ENCODE measurements at regions not wholly inside any gene's neighbourhood (a gene's known extent, or its start where the extent isn't known, plus 50 kb on each side); places are given as distances from the start of the nearest gene placed in this dataset.

GRCh38 chr1:96557336-96557735 lies 164.2 kb upstream of the PTBP2 start:
- H3K27me3 ChIP-seq (ENCODE audit: control insufficient read depth in 1 of 2, insufficient read depth in 2 of 2, low read length in 2 of 2): no peaks in the 10 kb centered on the region
- Mint-ChIP-seq H3K36me3 (ENCODE audit: low read depth) (no peaks in the 10 kb centered on the region), H3K4me1 (ENCODE audit: low read depth) (no peaks in the 10 kb centered on the region), H3K27ac (no peak overlapping the region), H3K4me3 (no peak overlapping the region), H3K27me3 (peaks cover 5% of the 10 kb centered on the region), H3K9me3 (no peaks in the 10 kb centered on the region)
- no peaks in the 10 kb centered on the region for H3K36me3 ChIP-seq (ENCODE audit: insufficient read depth, low read length)
- H3K27ac ChIP-seq (ENCODE audit: low read depth in 1 of 2, low read length in 2 of 2): no peak overlapping the region
- ChIA-PET POLR2A (no interaction called here), CTCF (interaction anchor here (1.4 kb wide), 1 partner anchor 16 kb away, joined by 3 read pairs; no protein-coding TSS in a partner anchor)
- H3K9me3 ChIP-seq (ENCODE audit: control insufficient read depth in 1 of 2, insufficient read depth in 1 of 2, low read length in 2 of 2): no peaks in the 10 kb centered on the region
- ATAC-seq (ENCODE audit: poor library complexity) (no peak), DNase-seq (no peak)
- H3K4me1 ChIP-seq (ENCODE audit: insufficient read depth, low read length): no peaks in the 10 kb centered on the region
- TF ChIP-seq CTCF (IDR thresholded peaks at IDR 0.05): no peak
- no peak overlapping the region for H3K4me3 ChIP-seq (ENCODE audit: low read length)
- intact Hi-C loops (cut with DNase I, micrococcal nuclease): no loop called here

- no peaks in the 10 kb centered on the region for H3K9me3 ChIP-seq (ENCODE audit: control insufficient read depth in 1 of 2, insufficient read depth in 1 of 2, low read length in 2 of 2)
- no peaks in the 10 kb centered on the region for H3K4me1 ChIP-seq (ENCODE audit: insufficient read depth, low read length)
- ChIA-PET POLR2A (no interaction called here), CTCF (interaction anchor here (1.4 kb wide), 1 partner anchor 18 kb away, joined by 3 read pairs; no protein-coding TSS in a partner anchor)
- no peak overlapping the region for H3K4me3 ChIP-seq (ENCODE audit: low read length)
- H3K27ac ChIP-seq (ENCODE audit: low read depth in 1 of 2, low read length in 2 of 2): no peak overlapping the region
- no peaks in the 10 kb centered on the region for H3K36me3 ChIP-seq (ENCODE audit: insufficient read depth, low read length)
- no peak for TF ChIP-seq CTCF (IDR thresholded peaks at IDR 0.05)
- H3K27me3 Mint-ChIP-seq: peaks cover 6% of the 10 kb centered on the region
- intact Hi-C loops (cut with DNase I, micrococcal nuclease): no loop called here
- DNase-seq: no peak
- H3K9me3 Mint-ChIP-seq: no peaks in the 10 kb centered on the region
- no peaks in the 10 kb centered on the region for H3K4me1 Mint-ChIP-seq (ENCODE audit: low read depth)
- no peak overlapping the region for H3K27ac Mint-ChIP-seq
- H3K27me3 ChIP-seq (ENCODE audit: control insufficient read depth in 1 of 2, insufficient read depth in 2 of 2, low read length in 2 of 2): no peaks in the 10 kb centered on the region
- no peak overlapping the region for H3K4me3 Mint-ChIP-seq
- no peaks in the 10 kb centered on the region for H3K36me3 Mint-ChIP-seq (ENCODE audit: low read depth)
- ATAC-seq (ENCODE audit: poor library complexity): no peak
Measured at GRCh38 chr1:96558635-96559034, 162.9 kb upstream of the PTBP2 start.

GRCh38 chr1:96559181-96559580 lies 162.4 kb upstream of the PTBP2 start:
- no peak overlapping the region for H3K27ac Mint-ChIP-seq
- no peak overlapping the region for H3K27ac ChIP-seq (ENCODE audit: low read depth in 1 of 2, low read length in 2 of 2)
- DNase-seq: no peak

More at GRCh38 chr1:96559181-96559580, 162.4 kb upstream of the PTBP2 start:
- Mint-ChIP-seq H3K27me3 (peaks cover 6% of the 10 kb centered on the region), H3K4me1 (ENCODE audit: low read depth) (no peaks in the 10 kb centered on the region), H3K36me3 (ENCODE audit: low read depth) (no peaks in the 10 kb centered on the region), H3K9me3 (no peaks in the 10 kb centered on the region), H3K4me3 (no peak overlapping the region)
- CTCF ChIA-PET: interaction anchor here (0.6 kb wide), 1 partner anchor 47 kb away, joined by 4 read pairs; no protein-coding TSS in a partner anchor
- POLR2A ChIA-PET: no interaction called here
- H3K27me3 ChIP-seq (ENCODE audit: control insufficient read depth in 1 of 2, insufficient read depth in 2 of 2, low read length in 2 of 2): no peaks in the 10 kb centered on the region
- H3K4me3 ChIP-seq (ENCODE audit: low read length): no peak overlapping the region
- H3K4me1 ChIP-seq (ENCODE audit: insufficient read depth, low read length): no peaks in the 10 kb centered on the region
- H3K9me3 ChIP-seq (ENCODE audit: control insufficient read depth in 1 of 2, insufficient read depth in 1 of 2, low read length in 2 of 2): no peaks in the 10 kb centered on the region
- no peak for TF ChIP-seq CTCF (IDR thresholded peaks at IDR 0.05)
- no peak for ATAC-seq (ENCODE audit: poor library complexity)
- no peaks in the 10 kb centered on the region for H3K36me3 ChIP-seq (ENCODE audit: insufficient read depth, low read length)
- intact Hi-C loops (cut with DNase I, micrococcal nuclease): no loop called here
